NOMO-1 treated with DMSO at 0.1 percent for 48 hours (cell line): ENCODE measurements at regions not wholly inside any gene's neighbourhood (a gene's known extent, or its start where the extent isn't known, plus 50 kb on each side); places are given as distances from the start of the nearest gene placed in this dataset.
"Not testable (repeated sequence)": the region's sequence is repeated elsewhere in the genome, so short reads cannot be mapped to it uniquely, and the experiment has no call there.

Experiments
- DNase-seq: peaks from one replicate; lab custom pipeline; 2025; ENCODE audit not compliant: unreplicated experiment; lab: John Stamatoyannopoulos, UW

GRCh38 chr14:85883966-85884365 is 354.0 kb downstream of the FLRT2 start:
- no peak for DNase-seq

- DNase-seq, result no peak
These were observed 353.2 kb downstream of the FLRT2 start for GRCh38 chr14:85883101-85883500.

GRCh38 chr14:85881935-85882334 is 352.0 kb downstream of the FLRT2 start:
- DNase-seq, result no peak

GRCh38 chr14:85878874-85879273 is 348.9 kb downstream of the FLRT2 start:
- DNase-seq, result no peak

DNA sequence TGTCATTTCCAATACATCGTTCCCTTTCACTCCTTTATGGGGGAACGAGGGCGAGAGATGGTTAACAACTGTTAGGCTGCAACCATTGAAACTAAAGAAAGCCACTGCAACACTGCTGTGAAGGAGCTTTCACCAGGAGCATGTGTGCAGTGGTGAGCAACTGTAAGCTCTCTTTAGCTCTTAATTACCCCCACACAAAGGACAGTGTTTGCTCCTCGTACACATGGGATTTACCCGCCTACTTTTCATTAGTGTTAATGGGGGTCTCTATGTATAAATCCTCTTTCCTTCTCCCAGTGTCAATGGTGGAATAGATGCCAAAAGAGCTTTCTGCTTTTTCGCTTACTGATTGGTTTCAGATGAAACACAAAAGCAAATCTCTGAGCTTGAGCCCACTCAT is 343.1 kb downstream of the FLRT2 start:
- DNase-seq, result no peak

GRCh38 chr14:85867450-85867849 is 337.5 kb downstream of the FLRT2 start:
- no peak for DNase-seq

GRCh38 chr14:85865701-85866100 is 335.8 kb downstream of the FLRT2 start:
- DNase-seq, result no peak

DNA sequence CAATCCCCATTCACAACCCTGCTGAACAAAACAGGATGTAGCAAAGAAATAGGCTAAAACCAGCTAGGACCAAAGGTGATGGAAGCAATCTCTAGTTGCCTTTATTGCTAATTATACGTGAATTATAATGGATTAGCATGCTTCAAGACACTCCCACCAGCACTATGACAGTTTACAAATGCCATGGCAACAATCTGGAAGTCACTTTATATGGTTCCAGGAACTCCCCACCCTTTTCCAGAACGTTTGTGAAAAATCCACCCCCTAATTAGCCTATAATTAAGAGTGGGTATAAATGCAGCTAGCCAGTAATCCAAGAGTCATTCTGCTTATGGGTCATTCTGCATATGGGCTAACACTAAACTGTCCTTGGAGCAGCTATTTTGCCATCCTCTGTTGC is 328.7 kb downstream of the FLRT2 start:
- DNase-seq, result no peak

DNA sequence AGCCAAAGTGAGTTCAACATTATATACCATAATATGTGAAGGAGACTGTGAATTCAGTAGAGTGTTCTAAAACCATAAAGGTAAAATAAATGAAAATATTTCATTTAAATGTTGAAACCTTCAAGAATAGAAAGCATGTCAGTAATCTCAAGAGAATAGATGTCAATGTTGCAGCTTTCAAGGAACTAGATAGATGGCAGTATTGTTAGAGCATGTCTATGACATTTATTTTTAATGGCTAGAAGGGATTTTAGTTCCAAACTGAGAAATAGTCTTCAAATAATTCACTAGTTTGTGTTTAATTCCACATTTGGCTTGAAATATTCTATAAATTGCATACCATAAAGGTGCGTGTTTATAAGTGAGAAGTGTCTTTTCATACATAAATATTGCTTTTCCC is 326.5 kb downstream of the FLRT2 start:
- DNase-seq, result no peak

- DNase-seq, result no peak
These were observed 324.1 kb downstream of the FLRT2 start for GRCh38 chr14:85853996-85854526.

DNA sequence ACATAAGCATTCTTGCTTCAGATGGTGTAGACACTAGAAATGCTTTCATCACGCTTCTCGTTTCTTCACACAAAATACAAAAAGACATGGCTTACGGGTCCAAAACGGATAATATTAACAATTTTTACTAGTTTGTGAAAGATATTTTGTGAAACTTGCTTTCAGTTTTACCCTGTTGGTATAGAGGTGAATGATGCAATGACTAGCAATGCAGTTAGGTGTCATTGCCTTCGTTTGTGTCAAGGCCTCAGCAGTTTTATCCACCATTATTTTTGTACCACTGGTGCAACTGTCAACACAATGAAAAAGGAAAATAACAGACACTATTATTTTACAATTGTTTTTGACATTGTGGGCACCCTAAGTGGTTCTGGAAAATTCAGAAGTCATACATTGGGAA is 323.0 kb downstream of the FLRT2 start:
- no peak for DNase-seq

- not testable (repeated sequence) for DNase-seq
These were observed 322.2 kb downstream of the FLRT2 start for GRCh38 chr14:85852123-85852522.

GRCh38 chr14:85830549-85830948 is 300.6 kb downstream of the FLRT2 start:
- DNase-seq, result not testable (repeated sequence)

DNA sequence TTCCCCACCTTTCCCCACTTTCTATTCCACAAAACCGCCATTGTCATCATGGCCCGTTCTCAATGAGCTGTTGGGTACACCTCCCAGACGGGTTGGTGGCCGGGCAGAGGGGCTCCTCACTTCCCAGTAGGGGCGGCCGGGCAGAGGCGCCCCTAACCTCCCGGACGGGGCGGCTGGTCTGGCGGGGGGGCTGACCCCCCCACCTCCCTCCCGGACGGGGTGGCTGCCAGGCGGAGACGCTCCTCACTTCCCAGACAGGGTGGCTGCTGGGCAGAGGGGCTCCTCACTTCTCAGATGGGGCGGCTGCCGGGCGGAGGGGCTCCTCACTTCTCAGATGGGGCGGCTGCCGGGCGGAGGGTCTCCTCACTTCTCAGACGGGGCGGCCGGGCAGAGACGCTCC is 299.7 kb downstream of the FLRT2 start:
- not testable (repeated sequence) for DNase-seq

DNA sequence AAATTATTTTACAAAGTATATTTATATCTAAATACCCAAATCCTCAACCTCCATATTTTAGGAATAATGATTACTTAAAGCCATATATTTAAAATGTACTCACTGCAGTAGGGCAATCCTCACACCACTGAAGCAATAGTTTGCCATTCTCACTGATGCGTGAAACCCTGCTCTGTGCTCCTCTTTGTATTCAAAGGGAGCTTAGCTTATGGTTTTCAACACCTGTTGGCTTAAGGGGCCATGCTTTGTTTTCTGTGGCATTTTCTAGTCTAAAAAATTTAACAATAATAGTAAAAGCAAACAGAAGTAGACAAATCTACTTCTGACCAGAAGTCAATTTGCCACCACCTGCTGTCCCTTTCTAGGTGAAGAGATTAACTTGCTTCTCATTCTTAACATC is 294.6 kb downstream of the FLRT2 start:
- no peak for DNase-seq

GRCh38 chr14:85822236-85822635 is 292.3 kb downstream of the FLRT2 start:
- DNase-seq, result no peak

- DNase-seq, result no peak
These were observed 287.5 kb downstream of the FLRT2 start for GRCh38 chr14:85817430-85817829.

DNA sequence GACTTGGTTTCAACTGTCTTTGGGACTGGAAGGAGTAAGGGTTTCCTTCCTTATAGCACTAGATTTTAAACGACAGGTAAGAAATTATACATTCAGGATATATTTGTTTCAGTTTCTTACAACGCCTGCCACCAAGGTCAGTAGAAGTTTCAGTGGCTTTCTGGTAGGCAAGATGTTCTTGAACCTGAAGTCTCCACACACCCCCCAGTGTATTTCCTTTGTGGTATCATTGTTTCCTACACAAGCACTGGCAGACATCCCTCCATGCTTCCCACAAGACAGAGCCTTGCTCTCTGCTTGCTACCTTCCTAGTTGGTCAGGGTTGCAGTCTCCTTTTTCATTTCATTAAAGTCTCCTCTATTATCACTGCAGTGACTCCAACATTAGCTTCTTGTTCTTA is 283.1 kb downstream of the FLRT2 start:
- no peak for DNase-seq

DNA sequence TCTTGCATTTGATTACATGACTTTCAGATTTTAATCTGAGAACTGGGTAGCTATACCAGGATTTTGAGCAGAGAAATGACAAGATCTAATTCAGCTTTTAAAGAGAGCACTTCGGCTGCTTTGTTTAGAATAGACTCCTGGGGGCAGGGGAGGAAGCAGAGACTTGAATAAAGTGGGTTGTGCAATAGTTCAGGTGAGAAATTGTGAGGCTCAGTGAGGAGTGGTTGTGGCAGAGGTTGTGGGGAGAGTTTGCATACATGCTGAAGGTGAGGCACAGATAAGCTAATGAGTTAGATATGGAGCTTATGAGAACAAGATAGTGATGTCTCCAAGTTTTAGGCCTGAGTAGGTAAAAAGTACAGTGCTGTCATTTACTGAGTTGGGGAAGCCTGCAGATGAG is 281.4 kb downstream of the FLRT2 start:
- no peak for DNase-seq

DNA sequence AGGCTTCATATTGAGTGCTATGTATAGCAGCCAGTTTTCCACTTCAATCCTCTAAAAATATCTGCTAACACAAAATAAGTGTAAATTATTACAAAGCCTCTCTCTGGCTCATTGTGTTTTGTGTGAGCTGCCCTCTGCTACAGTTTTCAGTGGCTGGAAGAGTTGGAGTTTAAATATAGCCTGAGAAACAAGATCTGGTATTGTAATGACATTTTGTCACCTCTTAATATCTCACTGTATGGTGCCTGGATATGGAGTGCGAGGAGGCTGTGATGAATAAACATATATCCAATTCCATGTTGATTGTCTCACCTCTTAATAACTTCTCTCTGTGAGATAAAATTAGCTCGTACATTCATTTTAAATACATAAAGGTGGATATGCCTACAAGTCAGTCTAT is 269.7 kb downstream of the FLRT2 start:
- no peak for DNase-seq

- no peak for DNase-seq
These were observed 268.9 kb downstream of the FLRT2 start for GRCh38 chr14:85798856-85799255.

DNA sequence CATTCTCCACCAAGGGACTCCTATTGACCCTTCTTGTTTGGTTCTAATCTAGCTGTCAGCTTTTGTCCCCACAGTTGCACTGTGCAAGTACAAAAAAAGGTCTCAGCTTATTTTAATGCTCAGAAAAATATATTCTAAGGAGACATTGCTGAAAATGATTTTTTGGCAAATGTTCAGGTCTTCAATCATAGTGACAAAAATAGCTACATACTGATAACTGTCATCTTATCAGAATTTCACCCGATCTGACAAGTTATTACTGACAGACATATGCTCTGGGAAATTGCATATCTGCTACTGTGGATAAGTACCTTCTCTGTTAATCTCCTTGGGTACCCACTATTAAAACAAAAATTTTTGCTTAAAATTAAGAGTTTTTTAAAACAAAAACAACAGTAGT is 263.6 kb downstream of the FLRT2 start:
- DNase-seq, result no peak

DNA sequence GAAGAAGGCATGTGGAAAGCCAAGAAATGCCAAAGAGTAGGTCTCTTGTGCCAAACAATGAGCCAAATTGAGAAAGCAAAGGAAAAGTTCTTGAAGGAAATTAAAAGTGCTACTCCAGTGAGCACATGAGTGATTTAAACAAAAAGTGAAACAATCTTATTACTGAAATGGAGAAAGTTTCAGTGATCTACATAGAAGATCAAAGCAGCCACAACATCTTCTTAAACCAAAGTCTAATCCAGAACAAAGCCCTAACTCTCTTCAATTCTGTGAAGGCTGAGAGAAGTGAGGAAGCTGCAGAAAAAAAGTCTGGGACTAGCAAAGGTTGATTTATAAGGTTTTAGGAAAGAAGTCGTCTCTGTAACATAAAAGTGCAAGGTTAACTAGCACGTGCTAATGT is 259.6 kb downstream of the FLRT2 start:
- DNase-seq, result no peak
